C4-2B (cell line): ENCODE measurements at regions not wholly inside any gene's neighbourhood (a gene's known extent, or its start where the extent isn't known, plus 50 kb on each side); places are given as distances from the start of the nearest gene placed in this dataset.

Source experiments
- H3K27ac ChIP-seq: fragments of 450-650 bp; 2 replicates; pipeline ENCODE4 v1.5.1; 2017
- CTCF ChIP-seq: fragments of 450-650 bp; conservative IDR thresholded peaks from 2 replicates; pipeline ENCODE4 v1.5.1; 2017; ENCODE audit warnings: mild to moderate bottlenecking
- ZFX ChIP-seq: fragments of 450-650 bp; IDR thresholded peaks from 2 replicates; pipeline ENCODE4 v1.6.1; 2017

- no peak for TF ChIP-seq ZFX
- no peak for TF ChIP-seq CTCF
- H3K27ac ChIP-seq: peak overlapping the region; percentile 58
Observed at GRCh38 chr1:59072583-59072947, 224.3 kb upstream of the FGGY start.

- no peak for TF ChIP-seq ZFX
- TF ChIP-seq CTCF: no peak
- no peak overlapping the region for H3K27ac ChIP-seq
Observed at GRCh38 chr1:59074598-59074997, 222.3 kb upstream of the FGGY start.

GRCh38 chr1:59075021-59075420, 221.9 kb upstream of the FGGY start:
- no peak for TF ChIP-seq CTCF
- no peak for TF ChIP-seq ZFX
- H3K27ac ChIP-seq: no peak overlapping the region

- TF ChIP-seq ZFX: no peak
- TF ChIP-seq CTCF: peak; percentile 24; the same call in 1 of the 2 replicates
- H3K27ac ChIP-seq: no peak overlapping the region
Observed at GRCh38 chr1:59076612-59077011, 220.3 kb upstream of the FGGY start.

- no peak overlapping the region for H3K27ac ChIP-seq
- TF ChIP-seq CTCF (no peak), ZFX (no peak)
Observed at GRCh38 chr1:59077466-59078069, 219.3 kb upstream of the FGGY start.

GRCh38 chr1:59078070-59078800, 218.7 kb upstream of the FGGY start:
- no peak overlapping the region for H3K27ac ChIP-seq

More at GRCh38 chr1:59078070-59078800, 218.7 kb upstream of the FGGY start:
- TF ChIP-seq ZFX (no peak), CTCF (no peak)
